ENCODE measurements at regions not wholly inside any gene's neighbourhood (a gene's known extent, or its start where the extent isn't known, plus 50 kb on each side); places are given as distances from the start of the nearest gene placed in this dataset.

DNA sequence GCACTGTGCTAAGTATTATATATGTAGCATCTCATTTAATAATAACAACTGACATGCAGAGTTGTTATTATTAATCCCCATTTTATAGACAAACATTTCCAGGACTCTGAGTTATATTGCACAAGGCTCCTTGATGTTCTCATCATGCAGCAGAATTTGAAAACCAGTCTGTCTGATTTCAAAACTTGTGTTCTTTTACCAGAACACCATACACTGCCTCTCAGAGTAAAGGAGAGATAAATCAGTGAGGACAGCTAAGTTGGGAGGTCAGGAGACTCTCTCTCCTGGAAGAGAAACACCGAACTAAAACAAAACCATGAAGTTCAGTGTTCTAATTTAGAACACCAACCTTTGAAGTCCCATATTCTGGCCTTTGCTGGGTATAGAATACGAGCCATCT, 92.7 kb upstream of the TNC start:
- FAIRE-seq: no peak

DNA sequence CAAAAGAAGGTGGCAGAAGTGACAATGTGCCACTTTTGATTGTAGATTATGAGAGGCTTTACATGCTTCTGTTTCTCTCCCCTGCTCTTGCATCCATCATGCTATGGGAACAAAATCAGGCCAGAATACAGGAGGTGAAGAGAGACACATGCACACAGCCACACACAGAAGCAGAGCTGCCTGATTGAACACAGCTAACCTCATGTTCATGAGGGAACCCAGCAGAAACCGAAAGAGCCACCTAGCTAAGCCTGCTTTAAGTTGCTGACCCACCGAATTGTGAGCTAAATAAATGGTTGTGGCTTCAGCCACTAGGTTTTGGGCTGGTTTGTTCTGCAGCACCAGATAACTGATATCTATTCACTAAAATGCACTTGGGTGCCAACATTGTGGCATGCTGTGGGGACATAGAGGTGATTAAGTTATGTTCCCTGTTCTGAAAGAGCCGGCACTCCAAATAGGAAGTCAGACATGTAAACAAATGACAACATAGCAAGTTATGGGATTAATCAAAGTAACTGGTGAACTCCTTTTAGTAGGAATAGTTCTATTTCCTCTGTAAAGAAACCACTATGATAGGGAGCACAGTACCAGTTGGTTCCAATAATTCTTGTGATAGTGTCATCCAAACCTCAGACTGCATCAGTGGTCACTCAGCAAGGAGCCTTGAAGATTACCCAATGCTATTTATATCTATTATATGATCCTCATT, 93.6 kb upstream of the TNC start:
- FAIRE-seq: no peak

DNA sequence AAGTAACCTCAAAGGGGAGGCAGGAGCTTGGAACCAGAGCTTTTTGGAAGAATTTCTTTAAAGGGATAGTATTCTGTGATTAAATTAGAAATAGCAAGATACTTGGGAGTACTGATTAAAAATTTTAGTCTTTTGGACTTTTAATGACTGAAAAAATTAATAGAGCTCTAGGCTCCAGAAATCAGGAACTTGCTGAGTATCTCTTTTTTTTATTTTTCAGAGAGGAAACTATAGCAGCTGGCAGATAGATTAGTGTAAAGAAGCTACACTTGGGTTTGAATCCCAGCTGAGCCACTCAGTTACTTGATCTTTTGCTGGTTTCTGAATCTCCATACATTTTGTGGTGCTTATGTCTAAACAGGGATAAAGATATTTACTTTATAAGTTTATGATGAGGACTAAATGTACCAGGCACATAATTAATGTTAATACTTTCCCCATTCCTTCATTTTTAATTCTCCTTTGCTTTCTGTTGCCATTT, 94.2 kb upstream of the TNC start:
- no peak for FAIRE-seq

DNA sequence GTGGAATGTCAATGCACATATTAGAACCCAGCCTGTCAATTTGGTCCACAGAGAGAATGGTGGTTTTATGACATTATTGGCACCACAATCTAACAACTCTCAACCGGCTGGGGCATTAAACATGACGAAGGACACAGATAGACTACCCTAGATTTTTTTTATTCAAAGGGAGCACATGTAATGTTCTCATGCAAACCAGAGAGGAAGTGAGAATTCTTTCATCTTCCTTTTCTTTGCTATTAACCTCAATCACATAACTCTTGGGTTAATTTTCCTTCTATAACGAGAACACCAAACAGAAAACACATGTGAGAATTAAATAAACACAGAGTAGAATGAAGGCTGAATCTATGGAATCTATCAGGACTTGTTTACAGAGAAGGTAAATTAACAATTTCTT, 94.9 kb upstream of the TNC start:
- no peak for FAIRE-seq

DNA sequence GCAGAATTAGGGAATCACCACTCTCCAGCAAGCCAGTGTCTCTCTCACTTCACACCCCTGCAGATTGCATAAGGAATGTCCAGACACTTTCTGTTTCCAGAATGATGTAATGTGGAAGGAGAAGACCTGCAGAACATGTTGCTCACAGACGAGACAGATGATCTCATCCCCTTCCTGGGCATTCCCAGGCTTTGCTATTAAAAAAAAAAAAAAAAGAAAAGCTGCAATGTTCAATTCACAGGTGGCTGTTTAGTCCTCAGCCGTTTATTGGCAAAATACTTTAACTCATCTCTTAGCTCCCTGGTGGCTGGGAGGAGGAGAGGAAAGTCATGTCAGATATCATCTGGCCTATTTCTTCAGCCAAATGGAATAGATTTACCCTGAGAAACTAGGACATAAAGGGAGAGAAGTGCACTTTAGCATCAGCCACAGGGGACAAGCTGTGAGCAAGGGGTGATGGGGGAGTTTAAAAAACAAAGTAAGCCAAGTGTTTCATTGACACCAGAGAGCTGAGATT, 95.9 kb upstream of the TNC start:
- FAIRE-seq: no peak

DNA sequence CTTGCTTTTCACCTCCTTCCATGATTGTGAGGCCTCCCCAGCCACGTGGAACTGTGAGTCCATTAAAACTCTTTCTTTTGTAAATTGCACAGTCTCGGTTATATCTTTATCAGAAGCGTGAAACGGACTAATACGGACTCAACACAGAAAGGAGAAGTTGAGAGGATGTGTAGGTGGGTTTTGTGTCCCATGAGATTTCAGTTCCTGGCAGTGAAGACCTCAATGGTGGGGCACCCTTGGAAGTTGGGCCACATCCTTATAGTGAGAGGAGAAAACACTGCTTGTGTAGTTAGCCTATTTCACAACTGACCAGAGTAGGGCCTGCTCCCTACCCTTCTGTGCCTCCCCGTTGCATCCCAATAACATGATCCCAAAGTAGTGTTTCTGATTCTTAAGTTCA, 98.9 kb upstream of the TNC start:
- FAIRE-seq: no peak

DNA sequence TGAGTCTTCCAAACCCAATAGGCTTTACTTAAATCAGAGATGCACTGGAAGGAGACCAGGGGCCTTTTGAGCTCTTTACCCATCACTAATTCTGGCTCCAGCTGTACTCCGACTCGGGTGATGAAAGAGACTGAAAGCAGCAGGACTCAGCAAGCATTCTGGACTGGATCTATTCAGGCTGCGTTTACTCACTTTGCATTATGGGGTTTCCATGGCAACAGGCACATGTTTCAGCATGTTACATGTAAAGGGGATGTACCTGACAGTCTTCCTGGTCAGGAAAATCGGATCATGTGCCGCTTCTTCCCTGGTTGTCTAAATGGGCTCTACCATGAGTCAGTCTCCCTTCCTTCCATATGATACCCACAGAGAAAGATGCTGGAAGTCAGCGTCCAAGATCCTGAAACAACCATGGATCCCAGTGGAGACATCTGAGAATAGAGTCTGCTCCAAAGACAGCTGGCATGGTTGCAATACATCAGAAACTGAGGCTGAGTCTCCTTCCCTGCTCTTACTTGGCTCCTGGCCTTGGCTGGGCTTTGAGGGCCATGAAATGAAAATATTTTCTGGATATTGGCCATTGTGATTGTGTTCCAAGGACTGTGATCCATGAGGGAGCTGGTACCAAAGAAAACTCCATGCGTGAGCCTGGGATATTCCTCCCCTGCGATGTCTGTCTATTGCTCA, 102.5 kb upstream of the TNC start:
- no peak for FAIRE-seq

DNA sequence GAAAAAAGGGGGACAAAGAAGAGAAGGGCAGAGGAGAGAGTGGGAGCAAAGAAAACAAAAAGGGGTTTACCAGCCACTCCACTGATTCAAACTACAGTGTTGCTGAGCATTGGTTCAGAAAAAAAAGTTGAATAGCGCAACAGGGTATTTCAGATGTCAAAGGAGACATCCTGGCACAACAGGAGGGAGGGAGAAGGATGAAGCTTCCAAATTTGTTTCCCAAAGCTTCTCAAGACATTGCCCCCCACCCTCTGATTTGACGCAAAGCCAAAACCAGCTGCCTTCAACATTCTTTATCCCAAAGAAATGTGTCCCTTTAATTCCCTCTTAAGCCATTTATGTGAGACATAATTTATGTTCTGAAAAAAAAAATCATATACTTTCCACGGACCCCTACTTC, 105.5 kb upstream of the TNC start:
- no peak for FAIRE-seq

DNA sequence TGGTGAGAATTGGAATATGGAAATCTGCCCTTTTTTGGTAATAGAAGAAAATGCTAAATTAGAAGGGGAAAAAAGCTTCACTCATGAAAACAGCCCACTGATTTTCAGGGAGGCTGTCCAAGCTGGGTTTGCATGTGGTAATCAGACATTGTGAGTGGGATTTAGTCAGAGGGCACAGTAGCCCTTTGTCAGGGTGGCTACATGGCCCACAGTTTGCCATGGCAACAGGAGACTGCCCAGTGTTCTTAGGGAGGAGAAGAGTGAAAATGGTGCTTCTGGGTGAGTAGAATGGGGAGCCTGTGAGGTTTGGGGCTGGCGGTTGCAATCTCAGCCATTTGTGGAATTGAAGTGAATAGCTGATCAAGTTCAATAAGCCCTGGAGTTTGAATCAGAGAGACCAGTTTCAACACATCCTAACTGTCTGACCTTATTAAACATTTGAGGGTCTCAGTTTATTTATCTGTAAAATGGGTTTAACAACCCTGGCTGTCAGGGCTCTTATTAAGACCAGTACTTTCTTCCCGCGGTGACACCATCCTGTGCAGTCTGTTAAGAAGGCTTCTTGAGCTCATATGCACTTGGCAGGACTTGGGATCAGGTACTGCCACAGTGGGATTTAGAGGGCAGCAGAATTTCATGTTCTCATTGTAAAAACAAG, 107.6 kb upstream of the TNC start:
- FAIRE-seq: no peak

DNA sequence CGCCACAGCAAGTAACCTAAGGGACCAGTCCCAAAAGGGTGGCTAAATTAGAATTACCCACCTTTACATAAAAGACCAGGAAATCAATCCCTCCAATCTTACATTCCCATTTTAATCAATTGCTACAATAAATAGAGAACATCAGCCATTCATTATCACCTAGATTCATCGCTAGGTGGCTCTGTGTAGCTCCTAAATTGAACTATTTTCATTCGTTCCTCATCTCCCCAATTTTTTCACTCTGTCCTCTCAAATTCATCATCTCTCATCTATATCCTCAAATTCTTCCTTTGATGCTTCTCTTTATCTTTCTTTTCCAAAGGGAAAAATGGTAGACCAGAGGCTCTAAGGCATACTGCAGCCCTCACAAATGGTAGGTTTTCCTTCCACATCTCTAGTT, 108.2 kb upstream of the TNC start:
- no peak for FAIRE-seq

DNA sequence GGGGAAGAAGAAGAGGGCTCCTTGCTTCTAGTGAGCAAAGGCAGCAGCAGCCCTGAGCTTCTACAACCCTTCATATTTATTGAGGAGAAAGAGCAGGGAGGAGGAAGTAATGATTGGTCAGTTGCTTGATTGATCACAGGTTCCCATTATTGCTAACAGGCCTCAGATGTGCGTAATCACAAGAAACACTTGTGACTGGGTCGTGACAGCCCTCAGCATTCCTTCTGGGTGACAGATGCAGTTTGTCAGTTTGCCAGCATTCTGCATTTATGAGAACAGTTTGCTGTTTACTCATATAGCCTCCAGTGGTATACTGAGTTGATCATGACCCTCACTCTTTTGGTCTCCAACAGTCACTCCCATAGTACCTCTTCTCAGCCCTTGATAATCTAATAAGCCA, 111.5 kb upstream of the TNC start:
- no peak for FAIRE-seq

DNA sequence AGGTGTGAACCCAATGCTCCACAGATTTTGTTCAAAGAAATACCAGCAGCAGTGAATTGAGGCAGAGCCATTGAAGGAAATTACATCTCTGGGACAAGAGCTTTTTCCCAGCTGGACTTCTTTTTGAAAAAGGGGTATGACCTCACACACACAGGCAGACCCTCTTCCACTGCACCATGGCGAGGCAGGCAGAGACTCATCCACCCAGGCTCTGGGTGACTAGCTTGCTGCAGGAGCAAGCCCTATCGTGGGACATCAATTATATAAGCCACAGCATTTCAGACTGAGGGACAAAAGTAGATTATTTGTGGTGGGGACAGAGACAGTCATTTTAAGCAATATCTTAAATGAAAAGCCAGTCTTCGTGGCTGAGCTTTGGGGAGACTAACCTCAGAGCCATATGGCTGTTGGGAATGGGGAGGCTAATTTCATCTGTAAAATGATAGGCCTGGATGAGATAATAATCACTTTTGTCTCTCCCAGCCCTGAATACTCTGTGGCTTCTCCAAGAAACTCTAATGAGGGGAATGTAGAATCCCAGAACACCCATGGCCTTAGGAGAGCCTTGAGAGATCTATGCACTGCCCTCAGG, 113.1 kb upstream of the TNC start:
- no peak for FAIRE-seq

DNA sequence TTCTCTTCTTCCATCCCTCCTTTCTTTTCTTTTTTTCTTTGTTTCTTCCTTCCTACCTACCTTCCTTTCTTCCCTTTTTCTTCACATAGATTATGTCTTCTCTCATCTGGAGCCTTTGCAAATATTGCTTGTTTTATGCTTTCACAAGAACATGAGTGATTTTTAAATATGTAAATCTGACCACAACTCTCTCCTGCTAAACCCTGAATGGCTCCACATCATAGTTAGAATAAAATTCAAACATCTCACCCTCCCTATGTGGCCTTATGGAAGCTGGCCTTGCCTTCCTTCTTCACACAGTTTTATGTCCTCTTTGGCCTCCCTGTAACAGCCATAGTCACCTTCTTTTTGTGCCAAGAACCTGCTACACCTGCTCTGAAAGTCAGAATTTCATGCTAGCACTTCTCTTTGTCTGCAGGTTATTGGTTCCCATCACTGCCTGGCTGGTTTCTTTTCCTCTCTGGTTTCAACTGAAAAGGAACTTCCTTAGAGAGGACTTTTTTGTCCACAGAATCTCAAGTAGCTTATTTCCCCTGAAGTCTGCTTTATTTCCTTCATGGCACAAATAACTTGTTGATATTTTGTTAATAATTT, 114.3 kb upstream of the TNC start:
- no peak for FAIRE-seq

DNA sequence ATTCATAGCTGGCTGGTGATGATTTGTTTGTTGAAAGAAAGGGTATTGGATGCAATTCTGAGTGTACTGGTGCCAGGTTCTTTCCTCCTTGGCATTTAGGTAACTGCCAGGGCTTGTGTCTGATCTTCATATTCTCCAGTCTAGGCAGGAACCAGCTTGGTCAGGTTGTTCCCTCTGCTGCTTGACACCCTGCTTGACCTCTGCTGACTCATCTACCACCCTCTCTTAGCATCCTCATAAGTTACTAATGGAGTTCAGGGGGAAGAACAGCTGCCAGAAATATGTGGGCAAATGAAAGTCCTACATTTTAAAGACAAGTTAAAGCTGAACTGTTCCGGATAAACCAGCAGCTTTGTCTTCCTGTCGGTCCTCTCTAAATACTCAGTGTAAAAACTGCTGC, 116.1 kb upstream of the TNC start:
- FAIRE-seq: no peak

DNA sequence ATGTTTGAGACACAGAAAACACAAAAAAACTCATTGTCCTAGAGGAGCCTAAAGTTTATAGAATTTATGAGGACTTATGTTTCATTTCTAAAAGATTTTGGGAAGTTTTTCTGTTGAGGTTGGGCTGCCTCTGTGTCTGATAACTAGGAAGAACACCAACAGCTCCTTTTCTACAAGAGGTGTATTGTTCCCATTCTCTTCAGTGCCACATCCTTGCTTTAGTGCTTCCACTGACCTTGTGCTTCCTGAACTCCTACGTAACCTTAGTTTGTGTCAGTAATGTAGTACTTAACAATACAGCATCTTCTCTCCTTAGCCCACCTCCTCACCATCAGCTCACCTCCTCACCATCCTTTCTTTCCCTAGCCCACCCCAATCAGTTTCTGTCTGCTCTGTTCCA, 117.3 kb upstream of the TNC start:
- no peak for FAIRE-seq

DNA sequence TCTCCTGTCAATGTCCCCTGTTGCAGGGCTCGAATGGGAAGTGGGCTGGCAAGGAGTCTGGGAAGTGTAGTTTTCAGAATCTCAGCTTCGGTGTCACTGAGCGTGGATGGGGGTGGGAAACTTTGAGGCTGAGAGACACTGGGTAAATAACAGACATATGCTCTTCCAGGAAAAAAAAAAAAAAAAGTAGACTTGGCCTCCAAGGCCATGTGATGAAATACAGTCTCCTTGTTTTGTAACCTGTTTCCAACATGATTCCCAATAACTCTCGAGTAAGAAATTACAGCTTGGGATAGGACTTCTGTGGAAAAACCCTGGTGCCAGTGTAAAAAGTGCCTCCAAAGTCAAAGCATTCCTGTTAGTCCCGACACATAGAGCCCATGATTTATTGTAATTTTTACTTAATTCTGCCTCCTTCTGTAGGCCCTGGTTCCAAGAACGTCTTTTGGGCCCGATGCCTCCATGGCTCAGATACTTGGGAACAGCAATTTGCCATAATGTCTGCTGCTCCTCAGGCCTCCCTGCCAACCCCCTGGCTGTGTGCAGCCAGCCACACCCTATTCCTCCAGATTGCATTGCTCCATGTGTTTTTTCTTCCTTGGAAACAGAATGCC, 119.5 kb upstream of the TNC start:
- FAIRE-seq: no peak

DNA sequence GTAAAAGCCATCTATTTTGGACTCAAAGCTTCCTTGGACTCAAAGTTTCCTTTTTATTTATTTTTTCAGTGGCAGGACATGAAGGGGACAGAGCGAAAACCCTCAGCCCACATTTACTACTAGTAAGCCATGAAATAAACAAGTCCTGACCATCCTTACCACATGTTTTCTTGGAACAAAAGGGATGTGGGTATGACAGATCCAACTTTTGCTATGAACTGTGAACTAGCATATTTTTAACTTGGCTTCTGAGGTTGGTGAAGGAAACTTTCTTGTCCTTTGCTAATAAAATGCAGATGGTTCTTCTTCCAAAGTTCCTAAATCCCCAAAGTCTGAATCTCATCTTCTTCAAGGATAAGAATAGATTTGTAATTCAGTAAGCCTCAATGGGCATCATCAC, 122.7 kb upstream of the TNC start:
- FAIRE-seq: no peak

DNA sequence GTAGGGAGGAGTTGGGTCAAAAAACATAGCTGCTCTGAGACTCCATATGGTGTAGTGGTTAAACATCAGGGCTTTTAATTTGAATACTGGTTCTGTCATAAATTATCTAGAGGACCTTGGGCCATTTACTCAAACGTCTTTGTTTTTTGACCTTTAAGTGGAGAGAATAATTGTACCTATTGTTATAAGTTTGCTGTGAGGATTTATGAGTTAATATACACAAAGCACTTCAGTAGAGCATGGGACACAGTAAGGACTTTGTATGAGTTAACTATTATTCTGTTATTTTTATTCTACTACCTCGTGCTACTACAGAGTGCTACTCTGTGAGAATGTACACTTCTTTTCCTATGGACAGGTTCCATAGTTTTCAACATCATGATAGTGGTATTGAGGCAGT, 123.7 kb upstream of the TNC start:
- no peak for FAIRE-seq

DNA sequence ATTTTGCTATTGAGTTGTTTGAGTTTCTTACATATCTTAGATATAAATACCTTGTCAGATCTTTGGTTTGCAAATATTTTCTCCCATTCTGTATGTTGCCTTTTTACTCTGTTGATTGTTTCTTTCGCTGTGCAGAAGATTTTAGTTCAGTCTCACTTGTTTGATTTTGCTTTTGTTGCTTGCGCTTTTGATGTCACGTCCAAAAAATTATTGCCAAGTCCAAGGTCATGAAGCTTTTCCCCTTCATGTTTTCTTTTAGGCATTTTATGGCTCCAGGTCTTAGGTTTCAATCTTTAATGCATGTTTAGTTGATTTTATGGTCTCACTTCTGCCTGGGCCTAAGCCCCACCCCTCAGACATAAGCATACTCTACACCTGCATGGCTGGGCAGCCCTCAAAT, 131.5 kb upstream of the TNC start:
- peak; percentile 31 for FAIRE-seq

DNA sequence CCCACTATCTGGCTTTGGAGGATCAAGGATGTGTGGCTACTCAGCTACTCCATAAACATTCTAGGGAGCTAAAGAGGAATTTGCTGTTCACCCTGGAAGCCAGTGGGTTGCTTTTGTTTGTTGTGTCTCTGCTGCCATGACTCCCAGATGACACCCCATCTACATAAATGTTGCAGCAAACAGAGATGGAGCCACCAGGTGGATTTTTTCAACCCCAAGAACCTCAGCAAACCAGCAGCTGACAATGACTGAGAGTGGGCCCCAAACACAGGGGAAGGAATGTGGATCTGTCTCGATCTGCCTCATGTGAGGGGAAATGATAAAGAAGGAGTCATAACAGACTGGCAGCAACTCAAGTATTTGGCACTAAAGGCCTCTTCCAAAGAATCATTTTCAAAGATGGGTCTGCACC, 132.7 kb upstream of the TNC start:
- no peak for FAIRE-seq

DNA sequence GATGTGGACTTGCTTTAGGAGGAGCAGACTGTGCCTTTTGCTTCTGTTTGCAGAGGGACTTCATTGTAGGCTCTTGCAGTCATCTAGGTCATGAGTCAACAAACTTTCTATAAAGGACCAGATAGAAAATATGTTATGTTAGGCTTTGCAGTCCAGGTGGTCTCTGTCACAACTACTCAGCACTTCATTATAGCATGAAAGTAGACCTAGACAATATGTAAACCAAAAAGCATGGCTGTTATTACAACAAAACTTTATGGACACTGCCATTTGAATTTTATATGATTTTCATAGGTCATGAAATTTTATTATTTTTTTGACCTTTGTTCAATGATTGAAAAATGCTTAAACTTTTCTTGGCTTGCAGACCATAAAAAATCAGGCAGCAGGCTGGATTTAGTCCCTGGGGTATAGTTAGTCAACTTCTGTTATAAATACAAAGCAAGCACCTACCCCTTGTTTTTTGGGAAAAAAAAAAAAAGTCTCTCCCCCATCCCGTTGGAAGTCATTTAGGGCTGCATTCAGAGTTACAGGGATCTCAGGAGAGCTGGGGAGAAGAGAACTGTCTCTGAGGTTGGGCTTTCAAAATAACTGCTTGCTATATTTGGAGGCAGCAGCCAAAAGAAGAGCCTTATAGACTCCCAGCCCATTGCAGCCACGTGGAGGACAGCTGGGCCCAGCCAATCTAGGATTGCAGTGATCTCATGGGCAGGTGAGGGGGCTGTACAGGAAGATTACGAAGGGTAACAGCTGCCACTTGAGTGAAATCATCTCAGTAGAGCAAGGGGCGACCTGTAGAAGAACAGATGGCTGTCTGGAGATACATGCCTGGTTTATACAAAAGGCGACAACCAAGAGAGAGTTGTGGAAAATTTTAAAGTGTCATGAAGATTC, 136.6 kb upstream of the TNC start:
- FAIRE-seq: no peak

DNA sequence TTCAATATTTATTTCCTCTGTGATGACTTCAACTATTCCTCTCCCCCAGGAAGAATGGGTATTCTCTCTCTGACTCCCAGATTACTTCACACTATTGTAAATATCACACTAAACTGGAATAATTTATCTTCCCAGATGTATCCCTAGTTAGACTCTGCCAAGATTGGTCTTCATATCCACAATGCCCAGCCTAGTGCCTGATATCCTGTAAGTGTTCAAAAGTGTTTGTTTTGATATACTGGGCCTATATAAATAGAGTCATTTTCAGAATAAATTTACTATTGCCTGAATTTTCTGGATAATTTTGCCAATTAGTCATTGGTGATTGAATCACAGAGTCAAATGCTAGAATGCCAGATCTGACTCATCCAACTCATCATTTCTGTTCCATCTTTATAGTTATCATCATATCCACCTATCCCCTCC, 143.7 kb upstream of the TNC start:
- FAIRE-seq: no peak
